ENCODE measurements at regions not wholly inside any gene's neighbourhood (a gene's known extent, or its start where the extent isn't known, plus 50 kb on each side); places are given as distances from the start of the nearest gene placed in this dataset.
A peak's percentile ranks its signal among the peaks of the same experiment; 100 is the strongest.

DNA sequence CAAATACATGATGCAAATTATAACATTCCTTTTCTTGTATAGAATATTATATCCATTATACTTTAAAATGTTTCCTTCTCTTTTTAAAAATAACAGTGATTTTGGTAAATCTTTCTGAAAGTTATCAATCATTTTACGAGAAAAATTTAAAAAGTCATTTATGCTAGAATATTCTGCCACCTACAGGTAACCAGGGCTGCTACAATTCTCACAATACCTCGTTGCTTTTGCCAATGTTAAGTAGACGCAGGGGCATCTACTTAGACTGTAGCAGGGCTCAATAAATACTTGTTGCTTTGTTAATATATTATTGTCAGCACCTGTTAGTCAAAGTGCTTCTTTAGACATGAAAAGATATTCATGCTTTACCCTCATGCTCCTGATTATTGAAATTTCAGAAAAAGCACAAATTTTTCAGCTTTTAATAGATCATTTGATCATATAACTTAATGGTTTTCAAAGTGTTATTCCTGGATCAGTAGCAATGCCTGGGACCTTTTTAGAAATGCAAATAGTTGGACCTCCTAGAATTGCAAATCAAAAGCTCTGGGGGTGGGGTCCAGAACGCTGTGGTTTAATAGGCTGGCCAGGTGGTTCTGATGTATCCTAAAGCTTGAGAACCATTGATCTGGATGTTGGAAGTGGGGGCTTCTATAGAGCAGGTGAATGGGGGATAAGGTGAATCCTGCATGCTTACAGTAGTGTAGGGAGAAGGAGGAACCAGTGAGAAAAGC lies 223.6 kb upstream of the PDZRN3 start:
- Histone ChIP-seq H3K4me2 (no peak overlapping the region), H3K4me3 (no peak overlapping the region), H3K27ac (no peak overlapping the region), H3K9me3 (no peaks in the 10 kb centered on the region; the same call in 2 of the 3 replicates), H3K4me1 (no peaks in the 10 kb centered on the region)
- ChIA-PET CTCF (interaction anchor here (1.0 kb wide), 1 partner anchor 10 kb away, joined by 3 read pairs; no protein-coding TSS in a partner anchor), POLR2A (no interaction called here)
- peak in 1 of 2 experiments; percentile 12 for DNase-seq (ENCODE audit: low read depth in 1 of 2, low spot score in 1 of 2)
- TF ChIP-seq, protein P1, sequence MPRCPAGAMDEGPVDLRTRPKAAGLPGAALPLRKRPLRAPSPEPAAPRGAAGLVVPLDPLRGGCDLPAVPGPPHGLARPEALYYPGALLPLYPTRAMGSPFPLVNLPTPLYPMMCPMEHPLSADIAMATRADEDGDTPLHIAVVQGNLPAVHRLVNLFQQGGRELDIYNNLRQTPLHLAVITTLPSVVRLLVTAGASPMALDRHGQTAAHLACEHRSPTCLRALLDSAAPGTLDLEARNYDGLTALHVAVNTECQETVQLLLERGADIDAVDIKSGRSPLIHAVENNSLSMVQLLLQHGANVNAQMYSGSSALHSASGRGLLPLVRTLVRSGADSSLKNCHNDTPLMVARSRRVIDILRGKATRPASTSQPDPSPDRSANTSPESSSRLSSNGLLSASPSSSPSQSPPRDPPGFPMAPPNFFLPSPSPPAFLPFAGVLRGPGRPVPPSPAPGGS (IDR thresholded peaks at IDR 0.05), result no peak
- TF ChIP-seq HOXB5 (CRISPR knock-in tag; IDR thresholded peaks at IDR 0.05) (no peak), RAD21 (conservative IDR thresholded peaks at IDR 0.05 in 1 of 2, IDR thresholded peaks at IDR 0.05 in 1 of 2) (peak in 1 of 2 experiments; percentile 22; a peak in 2 of 5 replicates)
- ATAC-seq, result no peak
- 0% methylated on average over 4 of the region's 4 CpGs for WGBS (ENCODE audit: missing lambda C conversion rate)
- no peak for FAIRE-seq

GRCh38 chr3:73846951-73847350 lies 222.2 kb upstream of the PDZRN3 start:
- no peak overlapping the region for H3K27ac ChIP-seq
- no peaks in the 10 kb centered on the region; the same call in 2 of the 3 replicates for H3K9me3 ChIP-seq
- no peak overlapping the region for H3K4me3 ChIP-seq
- CTCF ChIA-PET, result interaction anchor here (0.7 kb wide), 1 partner anchor 338 kb away, joined by 3 read pairs; no protein-coding TSS in a partner anchor
- TF ChIP-seq, protein P2, sequence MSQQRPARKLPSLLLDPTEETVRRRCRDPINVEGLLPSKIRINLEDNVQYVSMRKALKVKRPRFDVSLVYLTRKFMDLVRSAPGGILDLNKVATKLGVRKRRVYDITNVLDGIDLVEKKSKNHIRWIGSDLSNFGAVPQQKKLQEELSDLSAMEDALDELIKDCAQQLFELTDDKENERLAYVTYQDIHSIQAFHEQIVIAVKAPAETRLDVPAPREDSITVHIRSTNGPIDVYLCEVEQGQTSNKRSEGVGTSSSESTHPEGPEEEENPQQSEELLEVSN (IDR thresholded peaks at IDR 0.05; ENCODE audit: borderline replicate concordance, low read depth), result no peak
- TF ChIP-seq TP53 (CRISPR knock-in tag; IDR thresholded peaks at IDR 0.05), result no peak
- TF ChIP-seq FOXS1 (CRISPR knock-in tag; IDR thresholded peaks at IDR 0.05), result no peak
- no peak for TF ChIP-seq CHD2 (IDR thresholded peaks at IDR 0.05; ENCODE audit: low read length, partially characterized antibody)
- no peak for TF ChIP-seq RARB (CRISPR knock-in tag; IDR thresholded peaks at IDR 0.05)
- no peak for TF ChIP-seq NPAS2 (CRISPR knock-in tag; IDR thresholded peaks at IDR 0.05; ENCODE audit: borderline replicate concordance)
- TF ChIP-seq ESRRA (IDR thresholded peaks at IDR 0.05; ENCODE audit: borderline replicate concordance, low read length), result no peak
- no peak for TF ChIP-seq ELK1 (IDR thresholded peaks at IDR 0.05; ENCODE audit: low read depth, low read length)
- no peak for TF ChIP-seq RNF2 (IDR thresholded peaks at IDR 0.05; ENCODE audit: borderline replicate concordance, low read depth)
- TF ChIP-seq RAD21 (conservative IDR thresholded peaks at IDR 0.05 in 1 of 2, IDR thresholded peaks at IDR 0.05 in 1 of 2), result no peak
- POLR2A ChIA-PET, result no interaction called here
- DNase-seq (ENCODE audit: low read depth in 1 of 2, low spot score in 1 of 2) (no peak), FAIRE-seq (no peak), ATAC-seq (no peak)
- 8% methylated on average over 3 of the region's 3 CpGs for WGBS (ENCODE audit: missing lambda C conversion rate)
- no peaks in the 10 kb centered on the region for H3K4me1 ChIP-seq
- H3K4me2 ChIP-seq, result no peak overlapping the region

GRCh38 chr3:73839032-73839431 lies 214.3 kb upstream of the PDZRN3 start:
- H3K4me2 ChIP-seq, result no peak overlapping the region
- WGBS (ENCODE audit: missing lambda C conversion rate), result 46% methylated on average over 3 of the region's 3 CpGs
- POLR2A ChIA-PET, result no interaction called here
- CTCF ChIA-PET, result no interaction called here
- H3K9me3 ChIP-seq, result no peaks in the 10 kb centered on the region
- ATAC-seq (no peak), FAIRE-seq (no peak), DNase-seq (ENCODE audit: low read depth in 1 of 2, low spot score in 1 of 2) (no peak)
- TF ChIP-seq CEBPB (IDR thresholded peaks at IDR 0.05), result no peak
- H3K4me1 ChIP-seq, result no peaks in the 10 kb centered on the region
- H3K27ac ChIP-seq, result no peak overlapping the region
- no peak overlapping the region for H3K4me3 ChIP-seq

- CTCF ChIA-PET, result no interaction called here
- no peak for FAIRE-seq
- no peak for ATAC-seq
- Histone ChIP-seq H3K4me2 (no peak overlapping the region), H3K4me1 (no peaks in the 10 kb centered on the region), H3K27ac (no peak overlapping the region), H3K4me3 (no peak overlapping the region), H3K9me3 (no peaks in the 10 kb centered on the region)
- TF ChIP-seq ELK1 (IDR thresholded peaks at IDR 0.05; ENCODE audit: low read depth, low read length), result no peak
- no peak for TF ChIP-seq HDAC2 (IDR thresholded peaks at IDR 0.05)
- no peak for TF ChIP-seq FOXS1 (CRISPR knock-in tag; IDR thresholded peaks at IDR 0.05)
- TF ChIP-seq PHF8 (IDR thresholded peaks at IDR 0.05; ENCODE audit: borderline replicate concordance, low read depth), result no peak
- no peak for TF ChIP-seq TP53 (CRISPR knock-in tag; IDR thresholded peaks at IDR 0.05)
- TF ChIP-seq ZFP36 (IDR thresholded peaks at IDR 0.05; ENCODE audit: borderline replicate concordance, partially characterized antibody), result no peak
- TF ChIP-seq NFE2L2 (conservative IDR thresholded peaks at IDR 0.05; ENCODE audit: low read length), result no peak
- TF ChIP-seq EHMT2 (IDR thresholded peaks at IDR 0.05; ENCODE audit: low read depth), result no peak
- no peak for TF ChIP-seq NPAS2 (CRISPR knock-in tag; IDR thresholded peaks at IDR 0.05; ENCODE audit: borderline replicate concordance)
- no peak for TF ChIP-seq EHF (CRISPR knock-in tag; IDR thresholded peaks at IDR 0.05)
- no peak for DNase-seq (ENCODE audit: low read depth in 1 of 2, low spot score in 1 of 2)
- POLR2A ChIA-PET, result no interaction called here
Observed at GRCh38 chr3:73835945-73836344, 211.2 kb upstream of the PDZRN3 start.
